ENCODE measurements at regions not wholly inside any gene's neighbourhood (a gene's known extent, or its start where the extent isn't known, plus 50 kb on each side); places are given as distances from the start of the nearest gene placed in this dataset.

DNA sequence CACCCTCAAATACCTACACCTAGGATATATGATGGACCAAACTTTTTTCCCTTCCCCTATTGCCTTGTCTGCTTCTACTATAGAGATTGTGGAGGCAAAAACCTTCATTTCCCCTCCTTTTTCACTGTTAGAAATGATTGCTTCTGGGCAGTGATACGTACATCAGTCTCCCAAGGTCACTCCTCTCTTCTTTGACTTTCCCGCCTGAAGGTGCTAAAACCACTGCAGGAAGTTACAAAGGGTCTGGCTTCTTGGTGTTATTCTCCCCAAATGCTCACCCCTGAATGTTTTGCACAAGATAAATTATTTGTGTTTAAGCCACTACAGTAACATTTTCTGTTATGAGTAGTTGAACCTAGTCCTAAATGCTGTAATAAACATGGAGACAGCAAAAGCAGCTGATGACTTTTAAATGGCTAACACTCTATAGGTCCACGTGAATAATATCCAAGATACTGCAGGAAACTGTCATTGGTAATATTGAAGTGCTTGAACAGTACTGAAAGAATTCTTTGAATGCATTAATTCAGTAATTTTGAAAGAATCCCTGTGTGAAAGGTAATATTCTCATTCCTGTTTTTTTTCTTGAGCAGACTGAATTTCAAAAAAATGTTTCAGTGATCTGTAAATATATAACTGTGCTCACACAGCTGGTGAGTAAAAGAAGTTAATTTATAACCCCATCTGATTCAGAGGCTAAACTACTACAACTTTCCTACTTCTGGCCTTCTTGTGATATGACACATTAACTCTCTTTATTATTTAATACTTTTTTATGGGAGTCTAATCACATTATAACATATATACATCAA, 865.1 kb downstream of the EFNB2 start:
- DNase-seq, result no peak

- DNase-seq, result no peak
These were observed 870.2 kb downstream of the EFNB2 start for GRCh38 chr13:105665284-105665683.

- DNase-seq, result no peak
These were observed 872.3 kb downstream of the EFNB2 start for GRCh38 chr13:105663182-105663581.

DNA sequence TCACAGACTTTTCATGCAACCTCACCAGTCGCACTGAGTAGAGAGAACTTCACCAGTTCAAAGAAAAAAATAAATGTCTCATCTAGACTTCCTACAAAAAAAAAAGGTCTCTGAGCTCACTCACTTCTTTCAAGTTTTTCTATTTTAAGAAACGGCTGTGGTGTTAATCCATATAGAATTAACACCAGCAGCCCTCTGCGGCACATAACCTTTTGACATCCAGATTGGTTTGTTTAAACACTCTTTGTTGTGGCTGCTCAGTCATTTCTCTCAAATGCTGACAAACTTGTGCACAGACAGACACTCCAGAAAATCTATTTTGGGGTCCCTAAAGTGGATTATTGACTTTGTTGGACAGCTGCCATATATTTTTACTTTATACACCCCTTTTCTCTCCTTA, 874.9 kb downstream of the EFNB2 start:
- no peak for DNase-seq

- DNase-seq, result no peak
These were observed 877.0 kb downstream of the EFNB2 start for GRCh38 chr13:105658431-105658830.

GRCh38 chr13:105655046-105655445, 880.4 kb downstream of the EFNB2 start:
- no peak for DNase-seq

DNA sequence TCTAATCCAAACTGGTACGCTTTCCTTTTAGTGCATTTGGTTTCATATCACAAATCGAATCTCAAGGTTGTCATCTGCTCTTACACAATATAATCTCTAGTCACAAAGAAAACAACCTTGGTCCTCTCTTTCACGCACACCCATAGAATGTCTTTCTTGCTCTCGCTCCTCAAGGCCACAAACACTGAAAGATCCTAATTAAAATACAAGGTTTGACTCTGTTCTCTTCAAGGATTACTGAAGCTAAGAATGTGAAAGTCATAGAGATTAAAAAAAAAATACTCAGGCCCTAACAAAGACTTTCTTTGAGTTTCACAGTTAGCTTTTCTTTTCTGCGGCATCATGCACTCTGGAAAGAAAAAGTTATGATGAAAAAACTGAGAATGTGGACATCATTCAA, 891.5 kb downstream of the EFNB2 start:
- DNase-seq, result no peak

- DNase-seq, result no peak
These were observed 892.9 kb downstream of the EFNB2 start for GRCh38 chr13:105642511-105642958.

GRCh38 chr13:105641121-105641520, 894.3 kb downstream of the EFNB2 start:
- no peak for DNase-seq

- no peak for DNase-seq
These were observed 897.0 kb downstream of the EFNB2 start for GRCh38 chr13:105638426-105638825.

- no peak for DNase-seq
These were observed 901.4 kb downstream of the EFNB2 start for GRCh38 chr13:105634059-105634458.

- no peak for DNase-seq
These were observed 905.0 kb downstream of the EFNB2 start for GRCh38 chr13:105630431-105630830.

- no peak for DNase-seq
These were observed 908.2 kb downstream of the EFNB2 start for GRCh38 chr13:105627270-105627669.

DNA sequence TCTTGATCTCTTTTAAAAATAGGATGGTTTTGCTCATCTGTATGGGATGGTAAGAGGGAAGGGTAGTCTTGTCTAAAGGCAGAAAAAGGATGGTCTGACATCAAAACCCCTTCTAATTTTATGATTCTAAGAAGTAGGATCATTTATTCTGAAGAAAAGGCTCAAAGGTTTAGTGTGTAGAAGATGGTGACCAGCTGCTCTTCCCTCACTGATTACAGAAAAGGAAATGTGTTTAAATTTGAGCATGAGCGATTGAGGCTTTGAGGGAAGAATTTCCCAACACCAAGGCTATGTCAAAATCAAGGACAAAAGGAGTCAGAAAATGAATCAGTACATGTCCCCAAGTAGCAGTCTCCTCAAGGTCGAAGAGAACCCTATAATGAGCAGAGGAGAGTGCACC, 909.8 kb downstream of the EFNB2 start:
- no peak for DNase-seq

DNA sequence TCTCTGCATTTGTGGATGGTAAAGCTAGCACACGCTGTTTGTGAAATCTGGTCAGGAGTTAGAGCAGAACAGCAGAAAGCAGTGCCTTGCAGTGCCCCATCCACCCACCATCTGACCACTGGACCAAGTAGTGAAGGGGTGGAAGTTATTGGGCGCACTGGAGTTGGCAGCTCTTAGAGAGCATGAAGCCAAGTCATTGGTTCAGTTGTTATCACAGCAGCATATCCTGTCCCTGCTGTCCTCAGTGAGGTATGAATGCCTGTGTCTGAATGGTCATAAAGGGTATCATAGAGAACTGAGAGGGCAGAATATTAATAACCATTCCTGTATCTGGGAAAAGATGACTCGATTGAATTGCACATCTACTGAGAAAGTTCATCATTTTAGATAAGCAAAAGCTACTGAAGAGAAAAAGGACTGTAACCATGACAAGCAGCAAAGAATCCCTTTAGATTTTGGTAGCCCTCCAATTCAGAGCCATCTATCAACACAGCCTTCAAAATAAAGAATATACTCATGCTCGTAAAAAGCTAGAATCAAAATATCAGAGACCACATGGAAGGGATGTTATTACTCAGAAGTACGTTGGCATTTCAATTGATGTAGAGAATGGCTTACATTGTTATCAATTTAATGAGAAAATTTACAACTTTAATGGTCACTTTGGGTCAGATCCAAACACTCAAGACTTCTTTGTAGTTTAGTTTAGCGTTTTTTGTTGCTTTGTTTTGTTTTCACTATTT, 919.0 kb downstream of the EFNB2 start:
- DNase-seq, result no peak

DNA sequence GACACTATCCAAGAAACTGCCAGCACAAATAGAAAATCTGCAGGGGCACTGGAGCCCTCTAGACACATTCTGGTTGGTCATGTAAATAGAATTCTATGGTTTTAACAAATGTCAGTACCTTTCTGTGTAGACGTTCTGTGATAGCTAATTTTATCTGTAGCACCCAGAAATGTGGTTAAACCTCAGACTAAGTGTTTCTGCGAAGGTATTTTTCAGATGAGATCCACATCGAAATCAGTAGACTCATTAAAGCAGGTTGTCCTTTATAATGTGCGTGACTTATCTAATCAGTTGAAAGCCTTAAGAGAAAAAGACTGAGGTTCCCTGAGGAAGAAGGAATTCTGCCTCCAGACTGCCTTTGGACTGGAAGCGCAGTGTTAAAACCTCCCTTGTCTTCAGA, 922.9 kb downstream of the EFNB2 start:
- no peak for DNase-seq

GRCh38 chr13:105611424-105611823, 924.0 kb downstream of the EFNB2 start:
- no peak for DNase-seq

DNA sequence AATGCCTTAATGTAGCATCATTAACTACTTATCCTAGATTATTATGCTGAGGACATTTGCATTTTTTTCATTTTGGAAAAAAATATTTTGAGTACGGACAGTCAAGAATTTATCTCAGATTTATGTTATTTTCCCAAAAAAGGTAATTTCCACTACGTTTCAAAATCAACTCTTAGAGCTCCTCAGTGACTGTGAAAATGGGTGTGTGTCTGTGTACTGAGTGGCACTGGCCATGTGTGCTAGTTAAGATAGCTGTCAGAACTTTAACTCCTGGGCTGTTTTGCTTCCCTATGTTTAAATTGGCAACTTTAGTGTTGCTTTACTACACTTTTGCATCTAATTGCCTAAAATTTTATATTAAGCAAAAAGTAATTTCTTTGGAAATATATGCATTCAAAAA, 927.4 kb downstream of the EFNB2 start:
- no peak for DNase-seq

DNA sequence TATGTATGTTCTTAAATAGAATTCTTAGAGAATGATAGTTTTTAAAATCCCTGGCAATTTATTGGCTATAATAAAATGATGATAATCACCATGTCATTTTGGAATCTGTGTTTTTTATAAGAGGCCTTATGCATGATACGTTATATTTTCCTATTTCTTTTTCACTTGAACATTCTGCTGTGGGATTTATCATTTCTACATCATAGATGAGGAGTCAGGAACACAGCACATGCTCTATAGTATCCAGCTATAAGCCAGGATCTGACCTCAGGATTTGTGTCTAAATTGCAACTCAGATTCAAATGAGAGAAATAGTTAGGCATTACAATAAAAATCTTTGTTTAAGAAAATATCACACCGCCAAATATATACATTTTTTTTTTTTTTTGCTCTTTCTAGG, 928.0 kb downstream of the EFNB2 start:
- no peak for DNase-seq

DNA sequence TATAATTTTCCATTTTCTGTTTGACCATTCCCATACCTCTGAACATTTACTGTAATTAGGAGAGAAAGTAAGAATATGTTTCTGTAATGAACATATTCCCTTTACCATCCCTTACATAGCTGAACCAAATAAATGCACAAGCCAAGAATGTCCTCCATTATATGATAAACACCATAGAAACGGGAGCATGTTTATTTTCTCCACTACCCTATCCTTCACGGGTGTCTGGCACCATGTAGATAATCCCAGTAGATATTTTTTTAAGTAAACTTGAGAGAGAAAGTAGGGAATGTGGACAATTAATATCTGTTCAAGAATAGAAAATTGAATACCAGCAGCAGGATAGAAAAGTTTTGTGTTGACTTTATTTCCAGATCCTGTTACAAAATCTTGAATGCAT, 928.4 kb downstream of the EFNB2 start:
- no peak for DNase-seq

GRCh38 chr13:105602956-105603670, 932.3 kb downstream of the EFNB2 start:
- DNase-seq, result no peak

- no peak for DNase-seq
These were observed 935.9 kb downstream of the EFNB2 start for GRCh38 chr13:105599477-105600037.

- DNase-seq, result no peak
These were observed 936.9 kb downstream of the EFNB2 start for GRCh38 chr13:105598529-105598928.
